OCI-LY3 (cell line): ENCODE measurements at regions not wholly inside any gene's neighbourhood (a gene's known extent, or its start where the extent isn't known, plus 50 kb on each side); places are given as distances from the start of the nearest gene placed in this dataset.

Experiments
- H2AFZ ChIP-seq: fragments of 200-600, 300-600 bp; shearing (Covaris generic); 2 replicates; pipeline ENCODE4 v1.6.0; 2014; ENCODE audit warnings: antibody characterized with exemption, low read depth, low read length
- H3K27ac ChIP-seq: fragments of 200-600, 300-600 bp; sonication (generic); 2 replicates; pipeline ENCODE4 v1.5.1; 2014; ENCODE audit warnings: mild to moderate bottlenecking, low read length, moderate library complexity, mixed read lengths
- H3K27me3 ChIP-seq: fragments of 200-600, 300-600 bp; sonication (generic); 2 replicates; pipeline ENCODE4 v1.6.1; 2014; ENCODE audit warnings: low read depth, low read length, mixed read lengths
- H3K36me3 ChIP-seq: fragments of 200-600, 300-600 bp; sonication (generic); replicated peaks from 2 replicates; pipeline ENCODE3; 2014; ENCODE audit warnings: low read depth, low read length, mixed read lengths
- H3K4me1 ChIP-seq: fragments of 300-600, 200-600 bp; sonication (generic); 2 replicates; pipeline ENCODE4 v1.6.1; 2014; ENCODE audit warnings: low read length, mixed read lengths
- H3K4me2 ChIP-seq: fragments of 200-600, 300-600 bp; sonication (generic); 2 replicates; pipeline ENCODE4 v1.6.1; 2014; ENCODE audit warnings: low read length, mixed read lengths
- H3K4me3 ChIP-seq: fragments of 300-600, 200-600 bp; sonication (generic); 2 replicates; pipeline ENCODE4 v1.5.1; 2014; ENCODE audit warnings: antibody characterized with exemption, mild to moderate bottlenecking, low read length, moderate library complexity
- H3K79me2 ChIP-seq: fragments of 300-600, 200-600 bp; shearing (Covaris generic); 2 replicates; pipeline ENCODE4 v1.6.1; 2014; ENCODE audit warnings: mild to moderate bottlenecking, low read length, mixed read lengths
- H3K9ac ChIP-seq: fragments of 300-600, 200-600 bp; shearing (Covaris generic); 2 replicates; pipeline ENCODE4 v1.6.0; 2014; ENCODE audit warnings: mild to moderate bottlenecking, low read length, moderate library complexity
- H3K9me3 ChIP-seq: fragments of 200-600, 300-600 bp; shearing (Covaris generic); 2 replicates; pipeline ENCODE4 v1.6.1; 2014; ENCODE audit warnings: low read length, mixed read lengths; ENCODE audit not compliant: insufficient read depth
- H4K20me1 ChIP-seq: fragments of 200-600, 300-600 bp; sonication (generic); 2 replicates; pipeline ENCODE4 v1.6.1; 2016; ENCODE audit warnings: low read length, mixed read lengths; ENCODE audit not compliant: insufficient read depth
- CTCF ChIP-seq: fragments of 200-600, 300-600 bp; sonication (generic); IDR thresholded peaks from 2 replicates; pipeline ENCODE4 v1.5.1; 2014; ENCODE audit warnings: antibody characterized with exemption, low read length, low read depth
- EZH2phosphoT487 ChIP-seq: fragments of 200-600 bp; shearing (Covaris generic); IDR thresholded peaks from 2 replicates; pipeline ENCODE4 v1.6.1; 2018; ENCODE audit warnings: antibody characterized with exemption, mixed run types, low read depth

DNA sequence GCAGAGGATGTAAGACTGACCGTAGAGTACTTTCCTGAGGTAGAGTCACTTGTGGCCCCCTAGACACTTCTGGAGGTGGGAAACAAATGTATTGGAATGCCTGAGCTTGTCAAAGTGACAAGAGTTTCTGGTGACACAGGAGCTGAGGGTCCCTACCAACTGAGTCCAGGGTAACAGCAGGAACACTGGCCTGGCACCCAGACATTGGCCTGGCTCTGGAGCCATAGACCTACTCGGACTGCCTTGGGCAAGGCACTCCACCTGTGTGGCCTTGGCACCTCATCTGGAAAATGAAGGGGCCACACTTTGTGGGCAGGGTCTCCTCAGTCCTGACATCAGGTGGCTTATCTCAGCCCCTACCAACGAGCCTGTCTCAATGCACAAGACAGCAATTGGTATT lies 398.2 kb upstream of the CELF4 start:
- no peaks in the 10 kb centered on the region for H3K4me1 ChIP-seq
- no peak overlapping the region for H3K4me3 ChIP-seq
- H3K79me2 ChIP-seq, result no peaks in the 10 kb centered on the region
- no peak overlapping the region for H3K27ac ChIP-seq
- H3K9ac ChIP-seq, result no peak overlapping the region
- peaks cover 7% of the 10 kb centered on the region for H3K9me3 ChIP-seq
- peaks cover 4% of the 10 kb centered on the region for H3K36me3 ChIP-seq
- H3K27me3 ChIP-seq, result no peaks in the 10 kb centered on the region
- TF ChIP-seq CTCF (no peak), EZH2phosphoT487 (no peak)
- no peak overlapping the region for H3K4me2 ChIP-seq
- no peak overlapping the region for H2AFZ ChIP-seq
- H4K20me1 ChIP-seq, result no peaks in the 10 kb centered on the region

- Histone ChIP-seq H2AFZ (no peak overlapping the region), H3K27me3 (no peaks in the 10 kb centered on the region), H3K36me3 (peaks cover 10% of the 10 kb centered on the region), H3K4me1 (peaks cover 11% of the 10 kb centered on the region), H3K79me2 (no peaks in the 10 kb centered on the region), H3K4me3 (no peak overlapping the region), H3K9ac (no peak overlapping the region), H3K4me2 (no peak overlapping the region), H3K27ac (no peak overlapping the region), H4K20me1 (no peaks in the 10 kb centered on the region), H3K9me3 (peaks cover 7% of the 10 kb centered on the region)
- no peak for TF ChIP-seq EZH2phosphoT487
Measured at GRCh38 chr18:37962316-37962966, 396.8 kb upstream of the CELF4 start.

GRCh38 chr18:37958499-37958898 lies 392.9 kb upstream of the CELF4 start:
- peaks cover 10% of the 10 kb centered on the region for H3K36me3 ChIP-seq
- no peak for TF ChIP-seq CTCF
- TF ChIP-seq EZH2phosphoT487, result no peak
- H3K27me3 ChIP-seq, result no peaks in the 10 kb centered on the region
- H3K9me3 ChIP-seq, result peaks cover 5% of the 10 kb centered on the region
- H4K20me1 ChIP-seq, result no peaks in the 10 kb centered on the region
- H3K4me1 ChIP-seq, result peaks cover 34% of the 10 kb centered on the region
- H3K9ac ChIP-seq, result no peak overlapping the region
- no peak overlapping the region for H3K4me3 ChIP-seq
- H3K79me2 ChIP-seq, result no peaks in the 10 kb centered on the region
- H2AFZ ChIP-seq, result peak overlapping the region; percentile 26; the same call in 1 of the 2 replicates
- H3K27ac ChIP-seq, result no peak overlapping the region
- H3K4me2 ChIP-seq, result no peak overlapping the region

DNA sequence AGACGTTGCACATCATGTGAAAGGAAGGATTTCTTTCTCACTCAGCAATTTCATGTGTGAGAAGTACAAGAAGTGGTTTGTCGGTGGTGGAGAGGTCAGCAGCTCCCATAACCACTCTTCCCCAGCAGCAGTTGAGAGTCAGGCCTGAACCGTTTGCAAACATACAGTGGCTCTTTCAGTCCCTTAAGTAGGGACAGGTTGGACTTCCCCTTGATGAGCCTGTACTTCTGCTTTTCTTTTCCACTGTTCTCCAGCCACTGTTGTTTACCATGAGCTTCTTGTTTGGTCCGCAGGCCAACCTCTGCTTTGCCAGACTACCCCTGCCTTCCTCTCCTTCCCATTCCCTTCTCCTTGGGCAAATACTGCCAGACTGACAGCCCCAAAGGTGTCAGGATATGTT lies 391.3 kb upstream of the CELF4 start:
- peak overlapping the region; percentile 35; the same call in 1 of the 2 replicates for H3K4me3 ChIP-seq
- H3K9me3 ChIP-seq, result peaks cover 7% of the 10 kb centered on the region
- peak overlapping the region; percentile 40; the same call in 1 of the 2 replicates for H3K9ac ChIP-seq
- no peaks in the 10 kb centered on the region for H4K20me1 ChIP-seq
- peak overlapping the region; percentile 55 for H3K27ac ChIP-seq
- H2AFZ ChIP-seq, result peak overlapping the region; percentile 53
- no peaks in the 10 kb centered on the region for H3K79me2 ChIP-seq
- peaks cover 10% of the 10 kb centered on the region for H3K36me3 ChIP-seq
- no peaks in the 10 kb centered on the region for H3K27me3 ChIP-seq
- TF ChIP-seq EZH2phosphoT487 (no peak), CTCF (no peak)
- peaks cover 34% of the 10 kb centered on the region for H3K4me1 ChIP-seq
- H3K4me2 ChIP-seq, result peak overlapping the region; percentile 65
